ENCODE measurements at regions not wholly inside any gene's neighbourhood (a gene's known extent, or its start where the extent isn't known, plus 50 kb on each side); places are given as distances from the start of the nearest gene placed in this dataset.

GRCh38 chr4:8777320-8778196, 94.1 kb downstream of the HMX1 start:
- Histone ChIP-seq H3K9ac (ENCODE audit: control insufficient read depth, insufficient read depth, low read length) (no peak overlapping the region), H3K9me3 (replicated peaks; ENCODE audit: control insufficient read depth, insufficient read depth, low read length) (no peaks in the 10 kb centered on the region; the same call in 2 of the 3 replicates), H4K20me1 (ENCODE audit: control insufficient read depth, insufficient read depth) (no peaks in the 10 kb centered on the region), H3K27ac (ENCODE audit: control insufficient read depth, insufficient read depth) (no peak overlapping the region), H3K4me3 (no peak overlapping the region), H2AFZ (ENCODE audit: control insufficient read depth, low read depth, low read length) (no peak overlapping the region), H3K4me1 (ENCODE audit: control insufficient read depth, insufficient read depth, low read length) (no peaks in the 10 kb centered on the region), H3K27me3 (replicated peaks in 1 of 2; ENCODE audit: control insufficient read depth in 2 of 2, insufficient read depth in 2 of 2, low read length in 1 of 2) (no peaks in the 10 kb centered on the region), H3K36me3 (ENCODE audit: control insufficient read depth in 2 of 2, insufficient read depth in 2 of 2, low read length in 1 of 2) (no peaks in the 10 kb centered on the region), H3K4me2 (ENCODE audit: control insufficient read depth, insufficient read depth) (no peak overlapping the region), H3K79me2 (ENCODE audit: control insufficient read depth, insufficient read depth, low read length) (no peaks in the 10 kb centered on the region)
- in situ Hi-C loops (cut with MboI) = no loop called here
- POLR2A ChIA-PET = no interaction called here
- CTCF ChIA-PET = interaction anchor here (0.6 kb wide), 1 partner anchor 24 kb away, joined by 3 read pairs; no protein-coding TSS in a partner anchor
- no TSS peak for BruUV-seq (replicated peaks)
- SMC1A ChIA-PET (ENCODE audit: uncharacterized antibody, unreplicated experiment) = no interaction called here
- DNase-seq (ENCODE audit: low read depth, low spot score) (no peak), FAIRE-seq (no peak), ATAC-seq (no peak)
- 31% methylated on average over 12 of the region's 12 CpGs for WGBS (ENCODE audit: insufficient coverage, insufficient replicate concordance, low lambda C conversion rate, missing lambda C conversion rate)
- intact Hi-C loops (cut with micrococcal nuclease; ENCODE audit: unreplicated experiment) = no loop called here
- RAD21 ChIA-PET (ENCODE audit: unreplicated experiment) = no interaction called here
- TF ChIP-seq HDAC6 (IDR thresholded peaks at IDR 0.05; ENCODE audit: unreplicated experiment) (no peak), SMC3 (IDR thresholded peaks at IDR 0.05; ENCODE audit: borderline replicate concordance, low read length) (no peak), SMAD1 (IDR thresholded peaks at IDR 0.05; ENCODE audit: low read depth, partially characterized antibody) (no peak), FOXM1 (IDR thresholded peaks at IDR 0.05; ENCODE audit: low read depth, low read length) (no peak), ATF2 (IDR thresholded peaks at IDR 0.05; ENCODE audit: low read length) (no peak), PAX5 (IDR thresholded peaks at IDR 0.05; ENCODE audit: borderline replicate concordance, low read depth, low read length) (no peak), SMARCA5 (IDR thresholded peaks at IDR 0.05) (no peak), PAX8 (IDR thresholded peaks at IDR 0.05) (no peak), LARP7 (IDR thresholded peaks at IDR 0.05) (no peak), POLR2AphosphoS5 (IDR thresholded peaks at IDR 0.05; ENCODE audit: low read length) (no peak)
